ENCODE measurements at regions not wholly inside any gene's neighbourhood (a gene's known extent, or its start where the extent isn't known, plus 50 kb on each side); places are given as distances from the start of the nearest gene placed in this dataset.

- TF ChIP-seq CHD7 (IDR thresholded peaks at IDR 0.05; ENCODE audit: insufficient replicate concordance, low read length) (no peak), E2F6 (IDR thresholded peaks at IDR 0.05) (no peak), ASH2L (IDR thresholded peaks at IDR 0.05; ENCODE audit: low read length) (no peak), EP300 (IDR thresholded peaks at IDR 0.05; ENCODE audit: borderline replicate concordance in 1 of 2, low read depth in 2 of 2, low read length in 2 of 2) (no peak), NANOG (IDR thresholded peaks at IDR 0.05; ENCODE audit: insufficient read depth, low read depth, low read length, poor library complexity, severe bottlenecking) (no peak), KDM1A (IDR thresholded peaks at IDR 0.05; ENCODE audit: borderline replicate concordance, low read length) (no peak), SP4 (IDR thresholded peaks at IDR 0.05; ENCODE audit: low read length) (no peak), CREB1 (IDR thresholded peaks at IDR 0.05) (no peak), BRCA1 (IDR thresholded peaks at IDR 0.05; ENCODE audit: low read depth, low read length) (no peak), RNF2 (IDR thresholded peaks at IDR 0.05; ENCODE audit: borderline replicate concordance, low read depth, low read length, missing control alignments, poor library complexity, severe bottlenecking) (no peak), TAF1 (IDR thresholded peaks at IDR 0.05; ENCODE audit: low read depth, low read length) (no peak), EGR1 (IDR thresholded peaks at IDR 0.05; ENCODE audit: borderline replicate concordance, low read depth, low read length) (no peak)
Observed at GRCh38 chr4:82287720-82288119, 86.1 kb downstream of the HNRNPD start (continued).

Data from H1 (cell line).